Liver (tissue), 8 donors: ENCODE measurements at regions not wholly inside any gene's neighbourhood (a gene's known extent, or its start where the extent isn't known, plus 50 kb on each side); places are given as distances from the start of the nearest gene placed in this dataset.

Experiments
- DNase-seq: peaks from one replicate; pipeline ENCODE4 v3.0.0-alpha.2; 2017; ENCODE audit warnings: low spot score
- H3K27ac ChIP-seq, 2 donors: one replicate each; pipeline ENCODE4 v1.7.0; 2013; ENCODE audit warnings: inconsistent platforms in 2 of 2, low read length in 2 of 2, control low read depth in 1 of 2, low read depth in 1 of 2, mild to moderate bottlenecking in 1 of 2
- H3K27me3 ChIP-seq, 4 donors: one replicate each; pipeline versions ENCODE4 v1.6.1 to v1.7.0; 2013; ENCODE audit warnings: low read length in 3 of 4, inconsistent platforms in 1 of 4, mild to moderate bottlenecking in 1 of 4, moderate library complexity in 1 of 4; ENCODE audit not compliant: control insufficient read depth in 4 of 4, insufficient read depth in 4 of 4
- H3K36me3 ChIP-seq, 4 donors: one replicate each; pipeline versions ENCODE4 v1.6.1 to v1.7.0; 2013; ENCODE audit warnings: low read length in 3 of 4, mild to moderate bottlenecking in 3 of 4, low read depth in 1 of 4, moderate library complexity in 1 of 4; ENCODE audit not compliant: control insufficient read depth in 4 of 4, insufficient read depth in 3 of 4
- H3K4me1 ChIP-seq, 4 donors: one replicate each; pipeline versions ENCODE4 v1.6.1 to v1.7.0; 2013; ENCODE audit warnings: low read length in 3 of 4, mild to moderate bottlenecking in 3 of 4, moderate library complexity in 1 of 4; ENCODE audit not compliant: control insufficient read depth in 4 of 4, insufficient read depth in 4 of 4
- H3K4me3 ChIP-seq, 3 donors: one replicate each; pipeline versions ENCODE4 v1.6.1 to v1.7.0; 2013; ENCODE audit warnings: low read length in 3 of 3, control low read depth in 1 of 3, low read depth in 1 of 3, mild to moderate bottlenecking in 1 of 3
- H3K9ac ChIP-seq, 2 donors: one replicate each; pipeline ENCODE4 v1.7.0; 2013; ENCODE audit warnings: low read length in 2 of 2, mild to moderate bottlenecking in 2 of 2, moderate library complexity in 2 of 2, control low read depth in 1 of 2, low read depth in 1 of 2
- H3K9me3 ChIP-seq, 4 donors: one replicate each; pipeline versions ENCODE4 v1.6.1 to v1.7.0; 2013; ENCODE audit warnings: low read length in 3 of 4; ENCODE audit not compliant: control insufficient read depth in 4 of 4
- EGR1 ChIP-seq, 2 donors: IDR thresholded peaks; 2 replicates each; pipeline ENCODE4 v1.6.1; 2016 to 2018; ENCODE audit warnings: antibody characterized with exemption in 2 of 2, low read depth in 2 of 2
- GABPA ChIP-seq, 2 donors: IDR thresholded peaks in 1 of 2; conservative IDR thresholded peaks in 1 of 2; 2 replicates each; pipeline ENCODE4 v1.6.1; 2016; ENCODE audit warnings: antibody characterized with exemption in 2 of 2, mild to moderate bottlenecking in 1 of 2, moderate library complexity in 1 of 2
- HNF4G ChIP-seq: IDR thresholded peaks from 2 replicates; pipeline ENCODE4 v1.6.1; 2016; ENCODE audit warnings: antibody characterized with exemption
- NR2F2 ChIP-seq: IDR thresholded peaks from 2 replicates; pipeline ENCODE4 v1.6.1; 2016; ENCODE audit warnings: antibody characterized with exemption
- RAD21 ChIP-seq, 2 donors: IDR thresholded peaks; 2 replicates each; pipeline ENCODE4 v1.6.1; 2016; ENCODE audit warnings: antibody characterized with exemption in 2 of 2, mild to moderate bottlenecking in 2 of 2
- SP1 ChIP-seq: IDR thresholded peaks from 2 replicates; pipeline ENCODE4 v1.6.1; 2018; ENCODE audit warnings: antibody characterized with exemption, mild to moderate bottlenecking
- TAF1 ChIP-seq: conservative IDR thresholded peaks from 2 replicates; pipeline ENCODE4 v1.6.1; 2016; ENCODE audit warnings: antibody characterized with exemption, mild to moderate bottlenecking
- YY1 ChIP-seq: IDR thresholded peaks from 2 replicates; pipeline ENCODE4 v1.6.1; 2016; ENCODE audit warnings: antibody characterized with exemption, mild to moderate bottlenecking
- WGBS: extraction: QIAGEN DNeasy Blood & Tissue Kit; methylation state at CpG from one replicate; pipeline ENCODE4 v1.1.7; 2013; 5-methylcytosine and 5-hydroxymethylcytosine counted together
- TF ChIP-seq, protein P1 (sequence below): IDR thresholded peaks from 2 replicates; pipeline ENCODE4 v1.6.1; 2016; ENCODE audit warnings: antibody characterized with exemption
- TF ChIP-seq, protein P2 (sequence below): IDR thresholded peaks from 2 replicates; pipeline ENCODE4 v1.6.1; 2016; ENCODE audit warnings: antibody characterized with exemption, mild to moderate bottlenecking
- TF ChIP-seq, protein P3 (sequence below): fragments of 150-350 bp; IDR thresholded peaks from 2 replicates; pipeline ENCODE4 v1.5.1; 2017; ENCODE audit warnings: improper control_type of control experiment, low read depth, low read length; ENCODE audit not compliant: missing input control
- TF ChIP-seq, protein P4 (sequence below): IDR thresholded peaks from 2 replicates; pipeline ENCODE4 v1.6.1; 2016; ENCODE audit warnings: antibody characterized with exemption
- donor health status: healthy.
- donor health status: healthy.
- donor health status: healthy.
- donor health status: healthy.
- donor health status: healthy.

DNA sequence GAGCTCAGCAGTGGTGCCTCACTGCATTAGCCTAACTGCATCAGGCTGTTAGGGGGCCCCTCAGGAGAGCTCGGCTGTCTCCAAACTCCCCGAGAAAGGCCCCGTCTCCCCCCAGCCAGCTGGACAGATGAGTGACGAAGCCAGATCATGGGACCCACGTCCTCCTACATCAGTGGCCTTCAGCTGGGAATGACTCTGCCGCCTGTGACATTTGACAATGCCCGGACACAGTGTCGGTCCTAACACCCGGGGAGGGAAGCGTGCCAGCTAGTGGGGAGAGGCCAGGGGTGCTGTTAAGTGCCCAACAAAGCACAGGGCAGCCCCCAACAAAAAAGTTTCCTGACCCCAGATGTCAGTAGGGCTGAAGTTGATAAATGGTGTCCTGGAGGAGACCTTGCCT is 375.2 kb upstream of the IRX2 start:
- Histone ChIP-seq H3K9ac (no peak overlapping the region), H3K27me3 (peaks cover 0 to 3% (median 0%) of the 10 kb centered on the region in 4 donors), H3K27ac (no peak overlapping the region), H3K4me3 (no peak overlapping the region), H3K4me1 (no peaks in the 10 kb centered on the region), H3K36me3 (no peaks in the 10 kb centered on the region), H3K9me3 (no peaks in the 10 kb centered on the region)
- TF ChIP-seq GABPA (IDR thresholded peaks at IDR 0.05 in 1 of 2, conservative IDR thresholded peaks at IDR 0.05 in 1 of 2) = no peak
- no peak for TF ChIP-seq TAF1
- TF ChIP-seq, protein P1, sequence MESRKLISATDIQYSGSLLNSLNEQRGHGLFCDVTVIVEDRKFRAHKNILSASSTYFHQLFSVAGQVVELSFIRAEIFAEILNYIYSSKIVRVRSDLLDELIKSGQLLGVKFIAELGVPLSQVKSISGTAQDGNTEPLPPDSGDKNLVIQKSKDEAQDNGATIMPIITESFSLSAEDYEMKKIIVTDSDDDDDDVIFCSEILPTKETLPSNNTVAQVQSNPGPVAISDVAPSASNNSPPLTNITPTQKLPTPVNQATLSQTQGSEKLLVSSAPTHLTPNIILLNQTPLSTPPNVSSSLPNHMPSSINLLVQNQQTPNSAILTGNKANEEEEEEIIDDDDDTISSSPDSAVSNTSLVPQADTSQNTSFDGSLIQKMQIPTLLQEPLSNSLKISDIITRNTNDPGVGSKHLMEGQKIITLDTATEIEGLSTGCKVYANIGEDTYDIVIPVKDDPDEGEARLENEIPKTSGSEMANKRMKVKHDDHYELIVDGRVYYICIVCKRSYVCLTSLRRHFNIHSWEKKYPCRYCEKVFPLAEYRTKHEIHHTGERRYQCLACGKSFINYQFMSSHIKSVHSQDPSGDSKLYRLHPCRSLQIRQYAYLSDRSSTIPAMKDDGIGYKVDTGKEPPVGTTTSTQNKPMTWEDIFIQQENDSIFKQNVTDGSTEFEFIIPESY = no peak
- no peak for TF ChIP-seq NR2F2
- no peak for DNase-seq
- 66% methylated on average over 10 of the region's 10 CpGs for WGBS

DNA sequence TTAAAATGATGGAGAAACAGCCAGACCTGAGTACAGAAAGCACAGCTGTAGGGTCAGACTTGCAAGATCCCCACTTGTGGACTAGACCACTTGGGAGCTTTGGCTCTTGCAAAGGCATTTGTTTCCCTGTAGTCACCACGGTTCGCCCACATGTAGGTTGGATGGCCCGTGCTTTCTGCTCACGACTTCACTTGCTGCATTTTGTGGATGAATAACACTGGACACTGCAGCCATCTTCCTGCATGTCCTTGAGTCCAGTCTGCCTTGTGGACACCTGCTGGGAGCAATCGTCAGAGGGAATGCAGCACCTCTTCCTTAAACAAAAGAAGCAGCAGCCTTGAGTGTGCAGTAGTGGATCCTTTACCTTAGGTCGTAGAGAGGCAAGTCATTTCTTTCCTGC is 372.9 kb upstream of the IRX2 start:
- H3K9ac ChIP-seq = no peak overlapping the region
- no peak overlapping the region for H3K27ac ChIP-seq
- H3K9me3 ChIP-seq = no peaks in the 10 kb centered on the region
- TF ChIP-seq SP1 (no peak), EGR1 (IDR thresholded peaks at IDR 0.05; ENCODE audit: low read depth in 2 of 2) (no peak), HNF4G (no peak)
- H3K4me1 ChIP-seq = no peaks in the 10 kb centered on the region
- DNase-seq = no peak
- no peak overlapping the region for H3K4me3 ChIP-seq
- H3K36me3 ChIP-seq = no peaks in the 10 kb centered on the region
- 74% methylated on average over 6 of the region's 6 CpGs for WGBS
- peaks cover 0 to 6% (median 2%) of the 10 kb centered on the region in 4 donors for H3K27me3 ChIP-seq

DNA sequence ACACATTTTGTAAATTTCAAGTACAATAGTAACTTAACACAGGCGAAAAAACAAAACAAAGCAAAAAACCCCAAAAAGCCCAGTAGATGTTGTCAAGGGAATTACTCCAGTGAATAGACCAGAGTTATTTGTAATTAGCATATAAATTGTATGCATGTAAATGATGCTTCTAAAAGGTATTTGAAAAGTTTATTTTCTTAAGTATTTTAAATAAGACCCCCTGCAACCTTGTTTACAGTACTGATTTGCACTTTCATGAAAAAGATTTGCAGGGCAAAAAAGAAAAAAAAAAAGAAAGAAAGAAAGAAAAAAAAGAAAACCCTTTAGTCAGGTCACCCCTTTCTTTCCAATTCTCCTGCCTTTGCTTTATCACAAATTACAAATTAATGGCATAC is 372.3 kb upstream of the IRX2 start:
- WGBS = 61% methylated on average over 1 of the region's 1 CpG
- no peaks in the 10 kb centered on the region for H3K36me3 ChIP-seq
- peaks cover 0 to 6% (median 2%) of the 10 kb centered on the region in 4 donors for H3K27me3 ChIP-seq
- no peak overlapping the region for H3K9ac ChIP-seq
- no peak for DNase-seq
- H3K4me3 ChIP-seq = no peak overlapping the region
- H3K27ac ChIP-seq = no peak overlapping the region
- TF ChIP-seq RAD21 (IDR thresholded peaks at IDR 0.05) = no peak
- H3K9me3 ChIP-seq = no peaks in the 10 kb centered on the region
- no peaks in the 10 kb centered on the region for H3K4me1 ChIP-seq

DNA sequence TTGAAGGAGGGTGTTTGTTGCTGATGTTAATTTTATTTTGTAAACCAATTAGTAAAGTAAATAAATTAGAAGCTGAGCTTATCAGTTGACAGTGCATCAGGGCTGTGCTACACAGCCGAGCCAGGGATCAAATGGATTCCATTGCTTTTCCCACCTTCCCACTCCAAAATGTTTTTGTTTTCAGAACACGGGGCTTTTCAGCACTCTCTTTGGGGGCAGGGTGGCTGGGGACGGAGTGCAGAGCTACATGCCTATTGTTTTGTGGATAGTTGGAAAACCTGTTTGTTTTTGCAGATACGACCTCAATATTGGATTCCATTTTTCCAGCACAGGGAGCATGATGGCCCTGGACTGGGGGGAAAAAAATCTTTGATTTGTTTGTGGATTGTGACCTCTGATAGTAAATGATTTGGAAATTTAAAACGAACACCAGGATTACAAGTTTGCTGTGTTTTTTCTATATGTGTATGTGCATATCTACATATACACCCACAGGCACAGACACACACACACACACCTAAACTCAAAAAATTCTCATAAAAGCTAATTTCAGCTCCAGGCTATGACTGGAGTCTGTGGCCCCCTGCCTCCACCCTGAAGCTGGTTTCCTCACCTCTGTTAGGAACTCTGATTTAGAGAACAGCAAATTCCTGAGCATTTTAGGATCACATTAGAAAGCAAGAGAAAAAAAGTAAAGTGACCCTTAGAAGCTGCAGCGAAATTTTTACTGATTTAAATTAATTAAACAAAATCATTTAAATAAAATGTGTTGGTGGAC is 371.7 kb upstream of the IRX2 start:
- no peaks in the 10 kb centered on the region for H3K9me3 ChIP-seq
- TF ChIP-seq, protein P2, sequence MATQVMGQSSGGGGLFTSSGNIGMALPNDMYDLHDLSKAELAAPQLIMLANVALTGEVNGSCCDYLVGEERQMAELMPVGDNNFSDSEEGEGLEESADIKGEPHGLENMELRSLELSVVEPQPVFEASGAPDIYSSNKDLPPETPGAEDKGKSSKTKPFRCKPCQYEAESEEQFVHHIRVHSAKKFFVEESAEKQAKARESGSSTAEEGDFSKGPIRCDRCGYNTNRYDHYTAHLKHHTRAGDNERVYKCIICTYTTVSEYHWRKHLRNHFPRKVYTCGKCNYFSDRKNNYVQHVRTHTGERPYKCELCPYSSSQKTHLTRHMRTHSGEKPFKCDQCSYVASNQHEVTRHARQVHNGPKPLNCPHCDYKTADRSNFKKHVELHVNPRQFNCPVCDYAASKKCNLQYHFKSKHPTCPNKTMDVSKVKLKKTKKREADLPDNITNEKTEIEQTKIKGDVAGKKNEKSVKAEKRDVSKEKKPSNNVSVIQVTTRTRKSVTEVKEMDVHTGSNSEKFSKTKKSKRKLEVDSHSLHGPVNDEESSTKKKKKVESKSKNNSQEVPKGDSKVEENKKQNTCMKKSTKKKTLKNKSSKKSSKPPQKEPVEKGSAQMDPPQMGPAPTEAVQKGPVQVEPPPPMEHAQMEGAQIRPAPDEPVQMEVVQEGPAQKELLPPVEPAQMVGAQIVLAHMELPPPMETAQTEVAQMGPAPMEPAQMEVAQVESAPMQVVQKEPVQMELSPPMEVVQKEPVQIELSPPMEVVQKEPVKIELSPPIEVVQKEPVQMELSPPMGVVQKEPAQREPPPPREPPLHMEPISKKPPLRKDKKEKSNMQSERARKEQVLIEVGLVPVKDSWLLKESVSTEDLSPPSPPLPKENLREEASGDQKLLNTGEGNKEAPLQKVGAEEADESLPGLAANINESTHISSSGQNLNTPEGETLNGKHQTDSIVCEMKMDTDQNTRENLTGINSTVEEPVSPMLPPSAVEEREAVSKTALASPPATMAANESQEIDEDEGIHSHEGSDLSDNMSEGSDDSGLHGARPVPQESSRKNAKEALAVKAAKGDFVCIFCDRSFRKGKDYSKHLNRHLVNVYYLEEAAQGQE = no peak
- TF ChIP-seq YY1 = no peak
- TF ChIP-seq EGR1 (IDR thresholded peaks at IDR 0.05; ENCODE audit: low read depth in 2 of 2) = no peak
- TF ChIP-seq, protein P3, sequence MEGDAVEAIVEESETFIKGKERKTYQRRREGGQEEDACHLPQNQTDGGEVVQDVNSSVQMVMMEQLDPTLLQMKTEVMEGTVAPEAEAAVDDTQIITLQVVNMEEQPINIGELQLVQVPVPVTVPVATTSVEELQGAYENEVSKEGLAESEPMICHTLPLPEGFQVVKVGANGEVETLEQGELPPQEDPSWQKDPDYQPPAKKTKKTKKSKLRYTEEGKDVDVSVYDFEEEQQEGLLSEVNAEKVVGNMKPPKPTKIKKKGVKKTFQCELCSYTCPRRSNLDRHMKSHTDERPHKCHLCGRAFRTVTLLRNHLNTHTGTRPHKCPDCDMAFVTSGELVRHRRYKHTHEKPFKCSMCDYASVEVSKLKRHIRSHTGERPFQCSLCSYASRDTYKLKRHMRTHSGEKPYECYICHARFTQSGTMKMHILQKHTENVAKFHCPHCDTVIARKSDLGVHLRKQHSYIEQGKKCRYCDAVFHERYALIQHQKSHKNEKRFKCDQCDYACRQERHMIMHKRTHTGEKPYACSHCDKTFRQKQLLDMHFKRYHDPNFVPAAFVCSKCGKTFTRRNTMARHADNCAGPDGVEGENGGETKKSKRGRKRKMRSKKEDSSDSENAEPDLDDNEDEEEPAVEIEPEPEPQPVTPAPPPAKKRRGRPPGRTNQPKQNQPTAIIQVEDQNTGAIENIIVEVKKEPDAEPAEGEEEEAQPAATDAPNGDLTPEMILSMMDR = no peak
- no peak for TF ChIP-seq SP1
- no peak for TF ChIP-seq TAF1
- TF ChIP-seq, protein P4, sequence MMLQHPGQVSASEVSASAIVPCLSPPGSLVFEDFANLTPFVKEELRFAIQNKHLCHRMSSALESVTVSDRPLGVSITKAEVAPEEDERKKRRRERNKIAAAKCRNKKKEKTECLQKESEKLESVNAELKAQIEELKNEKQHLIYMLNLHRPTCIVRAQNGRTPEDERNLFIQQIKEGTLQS = no peak

More for the DNA sequence above, 371.7 kb upstream of the IRX2 start:
- Histone ChIP-seq H3K4me3 (no peak overlapping the region), H3K27me3 (peaks cover 0 to 6% (median 2%) of the 10 kb centered on the region in 4 donors), H3K36me3 (no peaks in the 10 kb centered on the region), H3K27ac (no peak overlapping the region), H3K4me1 (no peaks in the 10 kb centered on the region), H3K9ac (no peak overlapping the region)
- no peak for DNase-seq
- WGBS = 16% methylated on average over 6 of the region's 6 CpGs
